Sigmoid colon (tissue), 4 donors: ENCODE measurements at regions not wholly inside any gene's neighbourhood (a gene's known extent, or its start where the extent isn't known, plus 50 kb on each side); places are given as distances from the start of the nearest gene placed in this dataset.

Source experiments
- EP300 ChIP-seq, 4 donors: sonication (generic); formaldehyde crosslinking; IDR thresholded peaks; one replicate each; pipeline ENCODE4 v1.6.1; 2017; ENCODE audit warnings: antibody characterized with exemption in 4 of 4
- POLR2A ChIP-seq, 2 donors: fragments of 450-650 bp; IDR thresholded peaks; one replicate each; pipeline ENCODE4 v1.6.1; 2016; ENCODE audit warnings: antibody characterized with exemption in 2 of 2, mild to moderate bottlenecking in 2 of 2, moderate library complexity in 2 of 2
- POLR2AphosphoS5 ChIP-seq, 4 donors: sonication (generic); formaldehyde crosslinking; IDR thresholded peaks; one replicate each; pipeline ENCODE4 v1.6.1; 2017; ENCODE audit warnings: antibody characterized with exemption in 4 of 4
- TF ChIP-seq, protein P1 (sequence below), 4 experiments: fragments of 450-650 bp in 3 of 4; fragments of 200-600 bp in 1 of 4; IDR thresholded peaks; one replicate each; pipeline ENCODE4 v1.5.1; 2016 to 2019; ENCODE audit warnings: antibody characterized with exemption in 4 of 4, mild to moderate bottlenecking in 3 of 4, moderate library complexity in 2 of 4

- no peak for TF ChIP-seq POLR2A (IDR thresholded peaks at IDR 0.05)
- TF ChIP-seq, protein P1, sequence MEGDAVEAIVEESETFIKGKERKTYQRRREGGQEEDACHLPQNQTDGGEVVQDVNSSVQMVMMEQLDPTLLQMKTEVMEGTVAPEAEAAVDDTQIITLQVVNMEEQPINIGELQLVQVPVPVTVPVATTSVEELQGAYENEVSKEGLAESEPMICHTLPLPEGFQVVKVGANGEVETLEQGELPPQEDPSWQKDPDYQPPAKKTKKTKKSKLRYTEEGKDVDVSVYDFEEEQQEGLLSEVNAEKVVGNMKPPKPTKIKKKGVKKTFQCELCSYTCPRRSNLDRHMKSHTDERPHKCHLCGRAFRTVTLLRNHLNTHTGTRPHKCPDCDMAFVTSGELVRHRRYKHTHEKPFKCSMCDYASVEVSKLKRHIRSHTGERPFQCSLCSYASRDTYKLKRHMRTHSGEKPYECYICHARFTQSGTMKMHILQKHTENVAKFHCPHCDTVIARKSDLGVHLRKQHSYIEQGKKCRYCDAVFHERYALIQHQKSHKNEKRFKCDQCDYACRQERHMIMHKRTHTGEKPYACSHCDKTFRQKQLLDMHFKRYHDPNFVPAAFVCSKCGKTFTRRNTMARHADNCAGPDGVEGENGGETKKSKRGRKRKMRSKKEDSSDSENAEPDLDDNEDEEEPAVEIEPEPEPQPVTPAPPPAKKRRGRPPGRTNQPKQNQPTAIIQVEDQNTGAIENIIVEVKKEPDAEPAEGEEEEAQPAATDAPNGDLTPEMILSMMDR (IDR thresholded peaks at IDR 0.05), result no peak
- TF ChIP-seq EP300 (IDR thresholded peaks at IDR 0.05), result no peak
- no peak for TF ChIP-seq POLR2AphosphoS5 (IDR thresholded peaks at IDR 0.05)
Measured at GRCh38 chr9:2363138-2363745, 258.3 kb upstream of the VLDLR start.
